Lung (tissue), 11 donors: ENCODE measurements at regions not wholly inside any gene's neighbourhood (a gene's known extent, or its start where the extent isn't known, plus 50 kb on each side); places are given as distances from the start of the nearest gene placed in this dataset.
A peak's percentile ranks its signal among the peaks of the same experiment; 100 is the strongest.

Source experiments
- ATAC-seq: fragments of 200-7000 bp; cut with Tn5 transposase; one replicate; pipeline ENCODE4 v1.9.1; 2020; ENCODE audit warnings: moderate number of reproducible peaks; ENCODE audit not compliant: insufficient read depth, low FRiP score
- DNase-seq, 3 donors: peaks; one replicate each; pipeline ENCODE4 v3.0.0-alpha.2; 2013 to 2017
- H3K27ac ChIP-seq, 2 donors: one replicate each; pipeline ENCODE4 v1.5.1; 2013; ENCODE audit warnings: mild to moderate bottlenecking in 2 of 2, moderate library complexity in 2 of 2, control low read depth in 1 of 2, inconsistent platforms in 1 of 2, low read depth in 1 of 2, low read length in 1 of 2
- H3K27me3 ChIP-seq, 3 donors: one replicate each; pipeline ENCODE4 v1.5.1; 2013; ENCODE audit warnings: low read length in 2 of 3; ENCODE audit not compliant: control insufficient read depth in 3 of 3, insufficient read depth in 3 of 3
- H3K36me3 ChIP-seq, 4 donors: one replicate each; pipeline ENCODE4 v1.5.1; 2013; ENCODE audit warnings: low read length in 4 of 4, mild to moderate bottlenecking in 1 of 4, moderate library complexity in 1 of 4; ENCODE audit not compliant: control insufficient read depth in 4 of 4, insufficient read depth in 4 of 4
- H3K4me1 ChIP-seq, 5 donors: one replicate each; pipeline ENCODE4 v1.5.1; 2013; ENCODE audit warnings: low read length in 5 of 5, mild to moderate bottlenecking in 2 of 5, moderate library complexity in 1 of 5; ENCODE audit not compliant: control insufficient read depth in 5 of 5, insufficient read depth in 5 of 5
- H3K4me3 ChIP-seq: one replicate; pipeline ENCODE4 v1.5.1; 2013; ENCODE audit warnings: mild to moderate bottlenecking, control low read depth, moderate library complexity
- H3K9ac ChIP-seq, 2 donors: one replicate each; pipeline ENCODE4 v1.5.1; 2013; ENCODE audit warnings: low read length in 2 of 2, control low read depth in 1 of 2; ENCODE audit not compliant: insufficient read depth in 1 of 2
- H3K9me3 ChIP-seq, 4 donors: one replicate each; pipeline ENCODE4 v1.5.1; 2013; ENCODE audit warnings: low read length in 3 of 4, mild to moderate bottlenecking in 1 of 4, moderate library complexity in 1 of 4; ENCODE audit not compliant: control insufficient read depth in 4 of 4, insufficient read depth in 3 of 4
- CTCF ChIP-seq: IDR thresholded peaks from 2 replicates; pipeline ENCODE4 v1.5.1; 2012; ENCODE audit warnings: mild to moderate bottlenecking; ENCODE audit errors: control extremely low read depth, extremely low read depth
- WGBS, 2 donors: extraction: QIAGEN DNeasy Blood & Tissue Kit; methylation state at CpG; one replicate each; pipeline ENCODE4 v1.1.7; 2013; 5-methylcytosine and 5-hydroxymethylcytosine counted together
- donor health status: control.
- donor health status: control.
- donor health status: Bipolar disorder and iron deficiency.
- donor health status: healthy.
- donor health status: DM: yes; HTN: yes; CAD: no.

GRCh38 chr3:31244929-31245817, 287.6 kb upstream of the STT3B start:
- TF ChIP-seq CTCF = no peak
- no peaks in the 10 kb centered on the region for H3K36me3 ChIP-seq
- WGBS, 2 donors = 86 to 88% methylated on average over 6 of the region's 6 CpGs

GRCh38 chr3:31246293-31247062, 286.2 kb upstream of the STT3B start:
- ATAC-seq (no peak), DNase-seq (no peak)
- Histone ChIP-seq H3K27me3 (no peaks in the 10 kb centered on the region), H3K9me3 (peaks cover 0 to 2% (median 0%) of the 10 kb centered on the region in 4 donors), H3K4me1 (no peaks in the 10 kb centered on the region), H3K36me3 (no peaks in the 10 kb centered on the region), H3K27ac (no peak overlapping the region), H3K9ac (no peak overlapping the region), H3K4me3 (no peak overlapping the region)
- WGBS, 2 donors = 81 to 93% methylated on average over 2 of the region's 2 CpGs
- no peak for TF ChIP-seq CTCF

More at GRCh38 chr3:31244929-31245817, 287.6 kb upstream of the STT3B start:
- Histone ChIP-seq H3K27ac (no peak overlapping the region), H3K9ac (no peak overlapping the region), H3K27me3 (no peaks in the 10 kb centered on the region), H3K4me3 (no peak overlapping the region), H3K9me3 (peaks cover 0 to 2% (median 0%) of the 10 kb centered on the region in 4 donors), H3K4me1 (no peaks in the 10 kb centered on the region)
- ATAC-seq = no peak
- DNase-seq = peak in 1 of 3 donors; percentile 35

- H3K27me3 ChIP-seq = no peaks in the 10 kb centered on the region
- WGBS, 2 donors = 98 to 100% methylated on average over 2 of the region's 2 CpGs
- TF ChIP-seq CTCF = no peak
- ATAC-seq = no peak
- no peak for DNase-seq
- H3K36me3 ChIP-seq = no peaks in the 10 kb centered on the region
- peaks cover 0 to 2% (median 0%) of the 10 kb centered on the region in 4 donors for H3K9me3 ChIP-seq
- no peaks in the 10 kb centered on the region for H3K4me1 ChIP-seq
- no peak overlapping the region for H3K9ac ChIP-seq
- H3K4me3 ChIP-seq = no peak overlapping the region
- no peak overlapping the region for H3K27ac ChIP-seq
Observed at GRCh38 chr3:31247063-31247447, 285.7 kb upstream of the STT3B start.
